Mesenteric fat pad (tissue), 1 donor: ENCODE measurements at regions not wholly inside any gene's neighbourhood (a gene's known extent, or its start where the extent isn't known, plus 50 kb on each side); places are given as distances from the start of the nearest gene placed in this dataset.
"Not testable (repeated sequence)": the region's sequence is repeated elsewhere in the genome, so short reads cannot be mapped to it uniquely, and the experiment has no call there.

Source experiments
- DNase-seq: peaks from one replicate; pipeline ENCODE4 v3.0.0-alpha.2; 2020; ENCODE audit warnings: low spot score
- donor health status: DM: yes; HTN: yes; CAD: no.

- DNase-seq = not testable (repeated sequence)
These were observed 242.0 kb upstream of the PLGLB2 start for GRCh38 chr2:87505909-87506308.

- not testable (repeated sequence) for DNase-seq
These were observed 240.2 kb upstream of the PLGLB2 start for GRCh38 chr2:87507378-87508348.

DNA sequence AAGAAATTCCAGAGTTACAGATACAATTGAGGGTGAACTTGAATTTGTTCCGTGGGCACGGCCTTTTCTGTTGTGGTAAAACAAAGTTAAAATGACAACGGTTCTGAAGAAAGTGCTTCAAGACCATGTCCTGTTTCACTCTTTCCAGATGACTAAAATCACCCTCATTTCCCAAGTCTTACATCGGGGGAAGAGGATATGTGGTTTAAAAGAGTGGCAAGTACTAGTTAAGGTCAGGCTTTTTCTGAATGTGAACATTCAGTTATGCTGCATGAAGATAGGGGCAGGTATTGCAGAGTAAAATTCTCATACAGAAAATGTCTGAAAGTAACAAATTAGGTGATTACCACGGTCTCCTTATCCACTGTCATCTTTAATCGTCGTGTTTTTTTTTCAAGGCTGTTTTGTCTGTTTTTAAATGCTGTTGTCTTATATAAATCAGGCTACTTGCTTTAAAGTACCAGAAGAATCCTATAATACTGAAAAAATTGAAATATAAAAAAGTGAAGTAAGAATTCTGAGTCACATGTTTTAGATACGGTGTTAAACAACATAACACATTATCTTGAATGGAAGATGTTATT lies 236.6 kb upstream of the PLGLB2 start:
- not testable (repeated sequence) for DNase-seq

- not testable (repeated sequence) for DNase-seq
These were observed 234.9 kb upstream of the PLGLB2 start for GRCh38 chr2:87512864-87513530.

DNA sequence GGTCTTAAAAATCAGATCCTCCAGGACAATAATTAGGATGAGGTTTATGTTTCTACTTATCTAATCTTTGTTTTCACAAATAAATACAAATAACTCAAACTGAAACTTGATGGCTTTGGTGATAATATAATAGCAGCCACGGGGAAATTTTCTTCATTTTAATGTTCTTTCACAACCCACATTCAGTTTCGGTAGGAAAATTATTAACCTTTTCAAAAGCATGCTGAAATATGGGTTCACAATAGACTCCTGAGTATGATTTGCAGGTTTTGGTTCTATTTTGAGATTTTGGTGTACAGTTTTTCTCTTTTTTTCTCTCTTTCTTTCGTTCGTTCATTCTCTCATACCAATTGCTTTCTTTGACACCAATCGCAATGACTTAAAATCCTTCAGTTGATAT lies 233.9 kb upstream of the PLGLB2 start:
- DNase-seq = not testable (repeated sequence)

- DNase-seq = not testable (repeated sequence)
These were observed 233.4 kb upstream of the PLGLB2 start for GRCh38 chr2:87514515-87514914.

DNA sequence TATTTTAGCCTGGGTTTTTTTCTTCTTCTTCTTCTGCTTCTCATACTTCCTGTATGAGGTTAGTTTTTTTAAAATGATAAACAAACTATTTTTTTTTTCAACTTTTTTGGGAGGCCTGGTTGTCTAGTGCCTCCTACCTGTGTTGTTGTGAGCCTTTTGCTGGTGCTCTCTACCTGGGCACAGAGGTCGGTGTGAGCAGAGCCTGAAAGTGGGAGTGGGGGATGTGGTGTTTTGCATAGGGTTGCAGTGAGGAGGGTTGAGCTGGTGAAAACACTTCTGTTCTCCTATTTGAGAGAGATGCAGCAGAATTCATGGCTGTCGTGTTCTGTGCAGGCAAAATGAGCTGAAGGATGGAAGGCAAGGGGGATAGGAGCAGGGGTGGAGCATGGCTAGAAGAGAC lies 232.7 kb upstream of the PLGLB2 start:
- not testable (repeated sequence) for DNase-seq

- DNase-seq = not testable (repeated sequence)
These were observed 232.0 kb upstream of the PLGLB2 start for GRCh38 chr2:87515875-87516274.

DNA sequence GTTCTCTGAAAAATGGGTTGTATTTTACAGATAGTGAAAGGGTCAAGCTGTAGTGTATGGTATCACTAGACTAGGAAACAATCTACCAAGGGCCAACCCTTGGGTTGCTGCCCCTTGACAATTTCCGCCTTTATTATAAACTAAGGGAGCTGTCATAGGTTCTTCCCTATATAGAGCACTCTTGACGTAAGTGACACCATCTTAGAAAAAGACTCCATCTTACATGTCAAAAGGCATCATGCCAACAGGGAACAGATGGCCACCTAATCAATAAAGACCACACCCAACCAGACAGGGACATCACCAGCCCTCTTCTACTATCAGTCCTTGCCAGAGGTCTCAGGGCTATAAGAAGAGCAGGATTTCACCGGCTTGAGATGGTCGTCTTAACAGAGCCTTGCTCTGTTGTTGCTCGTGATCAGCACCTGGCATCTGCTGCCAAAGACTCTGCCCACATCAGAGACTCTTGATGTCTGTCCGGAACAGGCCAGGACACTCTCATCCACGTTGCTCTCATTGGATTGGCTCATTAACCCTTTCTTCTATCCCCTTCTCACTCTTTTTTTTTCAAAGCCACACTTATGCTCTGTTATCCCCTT lies 231.4 kb upstream of the PLGLB2 start:
- DNase-seq = not testable (repeated sequence)

- DNase-seq = not testable (repeated sequence)
These were observed 230.4 kb upstream of the PLGLB2 start for GRCh38 chr2:87517438-87517837.

DNA sequence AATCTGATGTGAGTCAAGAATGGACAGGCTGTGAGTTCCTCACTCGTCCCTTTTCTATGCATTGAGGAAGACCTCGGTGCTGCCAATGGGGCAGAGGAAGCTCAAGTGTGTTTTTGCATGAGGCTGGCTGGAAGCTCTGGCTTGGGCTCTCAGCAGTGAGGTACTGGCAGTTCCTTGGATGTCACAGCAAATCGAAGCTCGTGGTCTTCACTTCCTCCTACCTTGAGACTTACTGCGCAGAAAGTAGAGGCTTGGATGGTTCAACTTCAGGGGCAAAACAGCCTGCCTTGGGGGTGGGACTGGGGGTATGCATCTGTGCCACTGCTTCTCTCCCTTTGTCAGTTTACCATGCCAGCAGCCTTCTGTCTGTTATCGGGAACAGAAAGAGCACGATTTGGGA lies 229.8 kb upstream of the PLGLB2 start:
- DNase-seq = not testable (repeated sequence)

- DNase-seq = not testable (repeated sequence)
These were observed 229.3 kb upstream of the PLGLB2 start for GRCh38 chr2:87518547-87518946.

GRCh38 chr2:87519158-87520011 lies 228.5 kb upstream of the PLGLB2 start:
- not testable (repeated sequence) for DNase-seq

DNA sequence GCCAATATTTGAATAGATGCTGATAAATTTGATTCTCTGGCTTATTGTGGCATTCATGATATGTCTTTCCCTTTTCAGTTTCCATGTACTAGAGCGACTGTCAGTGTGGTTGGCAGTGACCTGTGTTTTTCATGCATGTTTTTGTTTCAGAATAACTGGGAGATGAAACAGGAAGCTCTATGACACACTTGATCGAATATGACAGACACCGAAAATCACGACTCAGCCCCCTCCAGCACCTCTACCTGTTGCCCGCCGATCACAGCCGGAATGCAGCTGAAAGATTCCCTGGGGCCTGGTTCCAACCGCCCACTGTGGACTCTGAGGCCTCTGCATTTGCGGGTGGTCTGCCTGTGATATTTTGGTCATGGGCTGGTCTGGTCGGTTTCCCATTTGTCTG lies 226.8 kb upstream of the PLGLB2 start:
- not testable (repeated sequence) for DNase-seq

- not testable (repeated sequence) for DNase-seq
These were observed 226.4 kb upstream of the PLGLB2 start for GRCh38 chr2:87521489-87521888.

GRCh38 chr2:87524619-87525188 lies 223.2 kb upstream of the PLGLB2 start:
- not testable (repeated sequence) for DNase-seq

DNA sequence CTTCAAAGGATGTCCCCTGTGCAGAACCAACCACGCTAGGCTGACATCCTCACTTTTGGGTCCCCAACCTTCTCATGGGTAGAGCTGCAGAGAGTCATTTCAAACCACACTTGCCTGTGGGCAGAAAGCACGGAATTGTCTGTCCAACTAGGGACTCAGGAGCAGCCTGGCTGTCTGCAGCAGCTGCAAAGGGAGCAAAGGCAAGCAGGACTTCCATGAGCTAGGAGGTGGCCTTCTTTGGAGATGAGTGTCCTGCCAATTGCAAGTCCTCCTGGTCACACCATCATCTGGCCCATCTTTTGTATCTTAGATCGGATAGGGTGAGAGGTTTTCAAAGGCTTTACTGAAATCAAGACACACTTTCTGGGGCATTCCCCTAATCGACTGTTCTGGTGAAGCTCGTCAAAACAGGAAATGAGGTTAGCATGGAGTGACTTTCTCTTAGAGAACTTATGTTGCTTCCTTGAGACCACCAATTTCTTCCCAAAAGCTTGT lies 222.3 kb upstream of the PLGLB2 start:
- DNase-seq = not testable (repeated sequence)

DNA sequence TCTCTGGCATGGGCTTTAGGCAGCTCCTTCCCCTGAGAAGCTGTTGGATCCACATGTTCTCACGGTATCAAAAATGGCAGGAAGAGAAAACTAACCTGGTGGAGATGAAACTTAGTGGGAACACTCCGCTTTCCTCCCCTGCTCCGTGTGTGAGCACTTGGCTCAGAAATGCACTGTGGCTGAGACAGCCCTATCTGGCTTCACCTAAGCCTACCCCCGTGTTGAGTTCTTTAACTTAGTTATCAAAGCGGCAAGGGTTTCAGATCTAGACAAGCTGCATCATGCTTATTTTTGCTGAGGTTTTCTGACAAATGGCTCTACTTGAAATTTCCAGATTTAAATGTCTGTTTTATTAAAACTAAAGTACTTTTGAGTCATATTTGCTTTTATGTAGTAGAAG lies 221.6 kb upstream of the PLGLB2 start:
- DNase-seq = not testable (repeated sequence)

- DNase-seq = not testable (repeated sequence)
These were observed 215.7 kb upstream of the PLGLB2 start for GRCh38 chr2:87531968-87532715.
